ENCODE measurements at regions not wholly inside any gene's neighbourhood (a gene's known extent, or its start where the extent isn't known, plus 50 kb on each side); places are given as distances from the start of the nearest gene placed in this dataset.

GRCh38 chr6:139608466-139609261 lies 234.2 kb upstream of the CITED2 start:
- DNase-seq (ENCODE audit: low spot score) = no peak
- TF ChIP-seq CTCF (IDR thresholded peaks at IDR 0.05) = no peak

GRCh38 chr6:139605350-139605749 lies 230.9 kb upstream of the CITED2 start:
- no peak for TF ChIP-seq CTCF (IDR thresholded peaks at IDR 0.05)
- ATAC-seq (ENCODE audit: low FRiP score) (peak; percentile 50), DNase-seq (ENCODE audit: low spot score) (no peak)

More at GRCh38 chr6:139608466-139609261, 234.2 kb upstream of the CITED2 start:
- no peak for ATAC-seq (ENCODE audit: low FRiP score)

- no peak for DNase-seq (ENCODE audit: low spot score)
- ATAC-seq (ENCODE audit: low FRiP score) = no peak
- TF ChIP-seq CTCF (IDR thresholded peaks at IDR 0.05) = no peak
These were observed 229.1 kb upstream of the CITED2 start for GRCh38 chr6:139603581-139603980.

GRCh38 chr6:139602577-139602976 lies 228.1 kb upstream of the CITED2 start:
- DNase-seq (ENCODE audit: low spot score) (no peak), ATAC-seq (ENCODE audit: low FRiP score) (no peak)
- no peak for TF ChIP-seq CTCF (IDR thresholded peaks at IDR 0.05)

- no peak for TF ChIP-seq CTCF (IDR thresholded peaks at IDR 0.05)
- ATAC-seq (ENCODE audit: low FRiP score) (no peak), DNase-seq (ENCODE audit: low spot score) (no peak)
These were observed 226.5 kb upstream of the CITED2 start for GRCh38 chr6:139600919-139601475.

GRCh38 chr6:139600343-139600742 lies 225.9 kb upstream of the CITED2 start:
- no peak for TF ChIP-seq CTCF (IDR thresholded peaks at IDR 0.05)
- ATAC-seq (ENCODE audit: low FRiP score) (no peak), DNase-seq (ENCODE audit: low spot score) (no peak)
